WTC11 (cell line): ENCODE measurements at regions not wholly inside any gene's neighbourhood (a gene's known extent, or its start where the extent isn't known, plus 50 kb on each side); places are given as distances from the start of the nearest gene placed in this dataset.

Source experiments
- CTCF ChIP-seq: fragments of 200-600 bp; IDR thresholded peaks from 2 replicates; pipeline ENCODE4 v1.8.0; 2022; ENCODE audit warnings: antibody characterized with exemption
- MAX ChIP-seq: sonication (generic); formaldehyde crosslinking; IDR thresholded peaks from 2 replicates; pipeline ENCODE4 v1.8.0; 2022; ENCODE audit warnings: mild to moderate bottlenecking, missing genetic modification reagents

GRCh38 chr4:77471821-77472495 is 133.7 kb upstream of the CXCL13 start:
- TF ChIP-seq CTCF (no peak), MAX (CRISPR knock-in tag) (no peak)
